Glutamatergic neuron (in vitro differentiated cells): ENCODE measurements at regions not wholly inside any gene's neighbourhood (a gene's known extent, or its start where the extent isn't known, plus 50 kb on each side); places are given as distances from the start of the nearest gene placed in this dataset.

Experiments
- DNase-seq: peaks from one replicate; pipeline ENCODE4 v3.0.0; 2022
- H3K27ac Mint-ChIP-seq: one replicate; pipeline ENCODE4 v1.8.0; 2020; ENCODE audit warnings: mild to moderate bottlenecking, mixed read lengths, inconsistent platforms; ENCODE audit not compliant: unreplicated experiment
- H3K27me3 Mint-ChIP-seq: one replicate; pipeline ENCODE4 v1.8.0; 2020; ENCODE audit warnings: mild to moderate bottlenecking, moderate library complexity, mixed read lengths, inconsistent platforms; ENCODE audit not compliant: unreplicated experiment
- H3K36me3 Mint-ChIP-seq: one replicate; pipeline ENCODE4 v1.8.0; 2020; ENCODE audit warnings: mild to moderate bottlenecking, mixed read lengths, inconsistent platforms; ENCODE audit not compliant: unreplicated experiment
- H3K4me1 Mint-ChIP-seq: one replicate; pipeline ENCODE4 v1.8.0; 2020; ENCODE audit warnings: mild to moderate bottlenecking, low read depth, mixed read lengths, inconsistent platforms; ENCODE audit not compliant: unreplicated experiment
- H3K4me3 Mint-ChIP-seq: one replicate; pipeline ENCODE4 v1.8.0; 2020; ENCODE audit warnings: mild to moderate bottlenecking, mixed read lengths, inconsistent platforms; ENCODE audit not compliant: unreplicated experiment
- H3K9me3 Mint-ChIP-seq: one replicate; pipeline ENCODE4 v1.8.0; 2020; ENCODE audit warnings: mild to moderate bottlenecking, moderate library complexity, mixed read lengths, inconsistent platforms; ENCODE audit not compliant: unreplicated experiment
- CTCF ChIP-seq: fragments of 200-600 bp; sonication (generic); IDR thresholded peaks from one replicate; pipeline ENCODE4 v1.5.0; 2021; ENCODE audit not compliant: partially characterized antibody, unreplicated experiment

GRCh38 chr7:47153576-47153975 lies 428.3 kb downstream of the TNS3 start:
- no peak for DNase-seq
- no peak overlapping the region for H3K4me3 Mint-ChIP-seq
- H3K9me3 Mint-ChIP-seq = no peaks in the 10 kb centered on the region
- H3K27ac Mint-ChIP-seq = no peak overlapping the region
- no peaks in the 10 kb centered on the region for H3K36me3 Mint-ChIP-seq
- no peaks in the 10 kb centered on the region for H3K27me3 Mint-ChIP-seq
- TF ChIP-seq CTCF = no peak
- peaks cover 3% of the 10 kb centered on the region for H3K4me1 Mint-ChIP-seq

- H3K9me3 Mint-ChIP-seq = no peaks in the 10 kb centered on the region
- H3K27ac Mint-ChIP-seq = no peak overlapping the region
- no peak overlapping the region for H3K4me3 Mint-ChIP-seq
- H3K4me1 Mint-ChIP-seq = peaks cover 3% of the 10 kb centered on the region
- DNase-seq = no peak
- no peak for TF ChIP-seq CTCF
- no peaks in the 10 kb centered on the region for H3K36me3 Mint-ChIP-seq
- H3K27me3 Mint-ChIP-seq = no peaks in the 10 kb centered on the region
These were observed 428.9 kb downstream of the TNS3 start for GRCh38 chr7:47153058-47153457.

GRCh38 chr7:47152307-47152706 lies 429.6 kb downstream of the TNS3 start:
- no peak for DNase-seq
- no peaks in the 10 kb centered on the region for H3K36me3 Mint-ChIP-seq
- H3K4me1 Mint-ChIP-seq = peaks cover 3% of the 10 kb centered on the region
- no peak overlapping the region for H3K4me3 Mint-ChIP-seq
- H3K27me3 Mint-ChIP-seq = no peaks in the 10 kb centered on the region
- TF ChIP-seq CTCF = no peak
- no peak overlapping the region for H3K27ac Mint-ChIP-seq
- H3K9me3 Mint-ChIP-seq = no peaks in the 10 kb centered on the region

- Mint-ChIP-seq H3K4me1 (peaks cover 3% of the 10 kb centered on the region), H3K9me3 (no peaks in the 10 kb centered on the region), H3K27ac (no peak overlapping the region), H3K36me3 (no peaks in the 10 kb centered on the region), H3K27me3 (no peaks in the 10 kb centered on the region), H3K4me3 (no peak overlapping the region)
- no peak for TF ChIP-seq CTCF
- DNase-seq = no peak
These were observed 431.2 kb downstream of the TNS3 start for GRCh38 chr7:47150497-47151260.

GRCh38 chr7:47149971-47150370 lies 431.9 kb downstream of the TNS3 start:
- no peak overlapping the region for H3K27ac Mint-ChIP-seq
- H3K27me3 Mint-ChIP-seq = no peaks in the 10 kb centered on the region
- no peaks in the 10 kb centered on the region for H3K9me3 Mint-ChIP-seq
- no peak for DNase-seq
- no peaks in the 10 kb centered on the region for H3K36me3 Mint-ChIP-seq
- no peak overlapping the region for H3K4me3 Mint-ChIP-seq
- H3K4me1 Mint-ChIP-seq = peaks cover 3% of the 10 kb centered on the region
- no peak for TF ChIP-seq CTCF
